ENCODE measurements at regions not wholly inside any gene's neighbourhood (a gene's known extent, or its start where the extent isn't known, plus 50 kb on each side); places are given as distances from the start of the nearest gene placed in this dataset.

DNA sequence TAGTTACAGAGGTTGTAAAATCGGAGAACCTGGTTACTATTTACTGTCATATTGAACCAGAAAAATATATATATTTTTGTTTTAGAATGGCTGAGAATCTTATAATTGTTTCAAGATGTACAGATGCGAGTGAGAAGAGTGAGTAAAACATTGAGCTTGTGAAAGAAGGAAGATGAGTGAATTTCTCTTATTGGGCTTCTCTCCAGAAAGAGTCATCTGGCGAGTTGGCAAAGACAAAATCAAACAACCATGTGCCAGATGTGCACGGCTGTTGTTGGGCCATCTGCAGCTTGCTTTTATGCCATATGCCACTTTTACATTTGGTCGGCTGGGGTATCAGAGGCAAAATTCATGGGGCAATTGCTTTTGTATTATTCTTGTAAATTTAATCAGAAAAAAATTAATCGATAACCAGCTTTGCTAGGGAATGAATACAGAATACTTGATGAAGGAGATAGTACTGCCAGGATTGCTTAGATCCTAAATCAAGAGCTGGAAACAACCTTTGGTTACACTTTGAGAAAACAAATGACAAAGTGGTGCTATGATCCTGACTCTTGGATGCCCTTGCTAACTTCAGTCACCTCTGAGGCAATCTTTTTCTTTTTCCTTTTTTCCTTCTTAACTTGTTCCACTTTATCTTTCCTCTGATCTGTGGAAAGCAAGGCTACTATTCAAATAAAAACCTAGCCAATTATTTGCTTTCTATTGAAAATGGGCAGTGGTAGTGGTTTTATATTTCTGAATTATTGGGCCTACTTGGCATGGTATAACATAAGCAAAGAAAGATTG, 97.1 kb upstream of the GRIK2 start (continued):
- TF ChIP-seq, protein P1, sequence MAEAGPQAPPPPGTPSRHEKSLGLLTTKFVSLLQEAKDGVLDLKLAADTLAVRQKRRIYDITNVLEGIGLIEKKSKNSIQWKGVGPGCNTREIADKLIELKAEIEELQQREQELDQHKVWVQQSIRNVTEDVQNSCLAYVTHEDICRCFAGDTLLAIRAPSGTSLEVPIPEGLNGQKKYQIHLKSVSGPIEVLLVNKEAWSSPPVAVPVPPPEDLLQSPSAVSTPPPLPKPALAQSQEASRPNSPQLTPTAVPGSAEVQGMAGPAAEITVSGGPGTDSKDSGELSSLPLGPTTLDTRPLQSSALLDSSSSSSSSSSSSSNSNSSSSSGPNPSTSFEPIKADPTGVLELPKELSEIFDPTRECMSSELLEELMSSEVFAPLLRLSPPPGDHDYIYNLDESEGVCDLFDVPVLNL (CRISPR knock-in tag; IDR thresholded peaks at IDR 0.05; ENCODE audit: borderline replicate concordance, low read depth): no peak
- TF ChIP-seq GABPB1 (CRISPR knock-in tag; IDR thresholded peaks at IDR 0.05) (no peak), MXD4 (CRISPR knock-in tag; IDR thresholded peaks at IDR 0.05; ENCODE audit: borderline replicate concordance) (no peak)
- TF ChIP-seq, protein P2, sequence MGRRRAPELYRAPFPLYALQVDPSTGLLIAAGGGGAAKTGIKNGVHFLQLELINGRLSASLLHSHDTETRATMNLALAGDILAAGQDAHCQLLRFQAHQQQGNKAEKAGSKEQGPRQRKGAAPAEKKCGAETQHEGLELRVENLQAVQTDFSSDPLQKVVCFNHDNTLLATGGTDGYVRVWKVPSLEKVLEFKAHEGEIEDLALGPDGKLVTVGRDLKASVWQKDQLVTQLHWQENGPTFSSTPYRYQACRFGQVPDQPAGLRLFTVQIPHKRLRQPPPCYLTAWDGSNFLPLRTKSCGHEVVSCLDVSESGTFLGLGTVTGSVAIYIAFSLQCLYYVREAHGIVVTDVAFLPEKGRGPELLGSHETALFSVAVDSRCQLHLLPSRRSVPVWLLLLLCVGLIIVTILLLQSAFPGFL (CRISPR knock-in tag; IDR thresholded peaks at IDR 0.05; ENCODE audit: borderline replicate concordance): no peak

DNA sequence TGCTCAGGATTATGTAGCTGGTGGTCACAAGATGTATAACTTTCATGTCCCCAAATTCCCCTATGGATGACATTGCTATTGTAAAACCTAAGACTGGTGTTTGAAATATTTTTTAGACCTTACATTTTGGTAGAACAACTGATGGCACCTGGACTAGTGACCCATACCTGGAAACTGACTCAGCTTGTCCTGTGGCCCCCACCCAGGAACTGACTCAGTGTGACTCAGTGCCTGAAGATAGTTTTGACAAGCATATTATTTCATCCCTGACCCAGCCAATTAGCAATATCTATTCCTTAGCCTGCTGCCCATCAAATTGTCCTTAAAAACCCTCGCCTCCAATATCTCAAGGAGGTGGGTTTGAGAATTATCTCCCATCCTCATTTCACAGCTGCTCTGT, 90.9 kb upstream of the GRIK2 start:
- ChIA-PET POLR2A (no interaction called here), CTCF (no interaction called here)
- Mint-ChIP-seq H3K9me3 (peaks cover 33% of the 10 kb centered on the region), H3K27ac (no peak overlapping the region), H3K4me3 (no peak overlapping the region), H3K36me3 (peaks cover 8% of the 10 kb centered on the region), H3K4me1 (peaks cover 6% of the 10 kb centered on the region; the same call in 1 of the 2 replicates), H3K27me3 (ENCODE audit: low read depth) (no peaks in the 10 kb centered on the region)
- no peak for TF ChIP-seq ATF1 (CRISPR knock-in tag; IDR thresholded peaks at IDR 0.05)
- TF ChIP-seq, protein P3, sequence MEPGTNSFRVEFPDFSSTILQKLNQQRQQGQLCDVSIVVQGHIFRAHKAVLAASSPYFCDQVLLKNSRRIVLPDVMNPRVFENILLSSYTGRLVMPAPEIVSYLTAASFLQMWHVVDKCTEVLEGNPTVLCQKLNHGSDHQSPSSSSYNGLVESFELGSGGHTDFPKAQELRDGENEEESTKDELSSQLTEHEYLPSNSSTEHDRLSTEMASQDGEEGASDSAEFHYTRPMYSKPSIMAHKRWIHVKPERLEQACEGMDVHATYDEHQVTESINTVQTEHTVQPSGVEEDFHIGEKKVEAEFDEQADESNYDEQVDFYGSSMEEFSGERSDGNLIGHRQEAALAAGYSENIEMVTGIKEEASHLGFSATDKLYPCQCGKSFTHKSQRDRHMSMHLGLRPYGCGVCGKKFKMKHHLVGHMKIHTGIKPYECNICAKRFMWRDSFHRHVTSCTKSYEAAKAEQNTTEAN (CRISPR knock-in tag; IDR thresholded peaks at IDR 0.05): no peak
- no peak for ATAC-seq
- DNase-seq (ENCODE audit: low spot score): no peak

DNA sequence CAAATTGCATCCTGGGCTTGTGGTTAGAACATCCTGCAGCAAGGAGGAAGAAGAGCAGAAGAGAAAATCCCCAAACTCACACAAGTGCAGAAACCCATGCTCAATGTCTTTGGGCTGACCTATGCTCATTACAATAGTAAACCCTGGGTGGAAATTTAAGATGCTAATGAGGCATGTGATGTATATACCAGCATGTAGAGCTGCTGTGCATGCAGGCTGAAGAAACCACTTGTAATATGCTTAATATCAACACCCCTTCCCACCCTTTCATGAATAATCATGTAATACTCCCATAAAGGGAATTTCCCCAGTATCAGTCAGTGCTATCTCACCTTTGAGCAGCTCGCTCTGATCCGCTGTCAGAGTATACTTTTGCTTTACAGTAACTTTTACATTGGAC, 90.0 kb upstream of the GRIK2 start:
- ATAC-seq: no peak
- ChIA-PET POLR2A (no interaction called here), CTCF (no interaction called here)
- H3K9me3 Mint-ChIP-seq: peaks cover 33% of the 10 kb centered on the region
- peaks cover 8% of the 10 kb centered on the region for H3K36me3 Mint-ChIP-seq
- no peak overlapping the region for H3K27ac Mint-ChIP-seq
- TF ChIP-seq, protein P4, sequence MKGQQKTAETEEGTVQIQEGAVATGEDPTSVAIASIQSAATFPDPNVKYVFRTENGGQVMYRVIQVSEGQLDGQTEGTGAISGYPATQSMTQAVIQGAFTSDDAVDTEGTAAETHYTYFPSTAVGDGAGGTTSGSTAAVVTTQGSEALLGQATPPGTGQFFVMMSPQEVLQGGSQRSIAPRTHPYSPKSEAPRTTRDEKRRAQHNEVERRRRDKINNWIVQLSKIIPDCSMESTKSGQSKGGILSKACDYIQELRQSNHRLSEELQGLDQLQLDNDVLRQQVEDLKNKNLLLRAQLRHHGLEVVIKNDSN (CRISPR knock-in tag; IDR thresholded peaks at IDR 0.05): no peak
- no peak for TF ChIP-seq GRHL2 (CRISPR knock-in tag; IDR thresholded peaks at IDR 0.05; ENCODE audit: insufficient replicate concordance, severe bottlenecking)
- TF ChIP-seq SMAD3 (CRISPR knock-in tag; IDR thresholded peaks at IDR 0.05; ENCODE audit: borderline replicate concordance): no peak
- TF ChIP-seq, protein P5, sequence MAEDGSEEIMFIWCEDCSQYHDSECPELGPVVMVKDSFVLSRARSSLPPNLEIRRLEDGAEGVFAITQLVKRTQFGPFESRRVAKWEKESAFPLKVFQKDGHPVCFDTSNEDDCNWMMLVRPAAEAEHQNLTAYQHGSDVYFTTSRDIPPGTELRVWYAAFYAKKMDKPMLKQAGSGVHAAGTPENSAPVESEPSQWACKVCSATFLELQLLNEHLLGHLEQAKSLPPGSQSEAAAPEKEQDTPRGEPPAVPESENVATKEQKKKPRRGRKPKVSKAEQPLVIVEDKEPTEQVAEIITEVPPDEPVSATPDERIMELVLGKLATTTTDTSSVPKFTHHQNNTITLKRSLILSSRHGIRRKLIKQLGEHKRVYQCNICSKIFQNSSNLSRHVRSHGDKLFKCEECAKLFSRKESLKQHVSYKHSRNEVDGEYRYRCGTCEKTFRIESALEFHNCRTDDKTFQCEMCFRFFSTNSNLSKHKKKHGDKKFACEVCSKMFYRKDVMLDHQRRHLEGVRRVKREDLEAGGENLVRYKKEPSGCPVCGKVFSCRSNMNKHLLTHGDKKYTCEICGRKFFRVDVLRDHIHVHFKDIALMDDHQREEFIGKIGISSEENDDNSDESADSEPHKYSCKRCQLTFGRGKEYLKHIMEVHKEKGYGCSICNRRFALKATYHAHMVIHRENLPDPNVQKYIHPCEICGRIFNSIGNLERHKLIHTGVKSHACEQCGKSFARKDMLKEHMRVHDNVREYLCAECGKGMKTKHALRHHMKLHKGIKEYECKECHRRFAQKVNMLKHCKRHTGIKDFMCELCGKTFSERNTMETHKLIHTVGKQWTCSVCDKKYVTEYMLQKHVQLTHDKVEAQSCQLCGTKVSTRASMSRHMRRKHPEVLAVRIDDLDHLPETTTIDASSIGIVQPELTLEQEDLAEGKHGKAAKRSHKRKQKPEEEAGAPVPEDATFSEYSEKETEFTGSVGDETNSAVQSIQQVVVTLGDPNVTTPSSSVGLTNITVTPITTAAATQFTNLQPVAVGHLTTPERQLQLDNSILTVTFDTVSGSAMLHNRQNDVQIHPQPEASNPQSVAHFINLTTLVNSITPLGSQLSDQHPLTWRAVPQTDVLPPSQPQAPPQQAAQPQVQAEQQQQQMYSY (CRISPR knock-in tag; IDR thresholded peaks at IDR 0.05): no peak
- TF ChIP-seq JAZF1 (CRISPR knock-in tag; IDR thresholded peaks at IDR 0.05): no peak
- no peak for TF ChIP-seq ELF4 (CRISPR knock-in tag; IDR thresholded peaks at IDR 0.05; ENCODE audit: low read depth)
- TF ChIP-seq ETV6 (CRISPR knock-in tag; IDR thresholded peaks at IDR 0.05): no peak
- TF ChIP-seq ATF1 (CRISPR knock-in tag; IDR thresholded peaks at IDR 0.05): no peak
- TF ChIP-seq, protein P3 (CRISPR knock-in tag; IDR thresholded peaks at IDR 0.05): no peak
- TF ChIP-seq HMGA2 (CRISPR knock-in tag; IDR thresholded peaks at IDR 0.05): no peak
- no peak for TF ChIP-seq RELA (CRISPR knock-in tag; IDR thresholded peaks at IDR 0.05; ENCODE audit: borderline replicate concordance)
- TF ChIP-seq, protein P6, sequence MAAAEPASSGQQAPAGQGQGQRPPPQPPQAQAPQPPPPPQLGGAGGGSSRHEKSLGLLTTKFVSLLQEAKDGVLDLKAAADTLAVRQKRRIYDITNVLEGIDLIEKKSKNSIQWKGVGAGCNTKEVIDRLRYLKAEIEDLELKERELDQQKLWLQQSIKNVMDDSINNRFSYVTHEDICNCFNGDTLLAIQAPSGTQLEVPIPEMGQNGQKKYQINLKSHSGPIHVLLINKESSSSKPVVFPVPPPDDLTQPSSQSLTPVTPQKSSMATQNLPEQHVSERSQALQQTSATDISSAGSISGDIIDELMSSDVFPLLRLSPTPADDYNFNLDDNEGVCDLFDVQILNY (CRISPR knock-in tag; IDR thresholded peaks at IDR 0.05): no peak
- no peak for TF ChIP-seq OVOL2 (CRISPR knock-in tag; IDR thresholded peaks at IDR 0.05; ENCODE audit: borderline replicate concordance)
- no peak for TF ChIP-seq ZNF121 (CRISPR knock-in tag; IDR thresholded peaks at IDR 0.05)
- no peak for TF ChIP-seq CREM (CRISPR knock-in tag; IDR thresholded peaks at IDR 0.05)
- H3K4me3 Mint-ChIP-seq: no peak overlapping the region
- peaks cover 6% of the 10 kb centered on the region; the same call in 1 of the 2 replicates for H3K4me1 Mint-ChIP-seq
- DNase-seq (ENCODE audit: low spot score): no peak
- H3K27me3 Mint-ChIP-seq (ENCODE audit: low read depth): no peaks in the 10 kb centered on the region

Data from WTC11 (cell line).